Neural cell (in vitro differentiated cells): ENCODE measurements at regions not wholly inside any gene's neighbourhood (a gene's known extent, or its start where the extent isn't known, plus 50 kb on each side); places are given as distances from the start of the nearest gene placed in this dataset.

Source experiments
- H2AFZ ChIP-seq: fragments of 200-600, 300-800 bp; sonication (generic), shearing (Covaris generic); 2 replicates; pipeline ENCODE4 v1.6.0; 2014; ENCODE audit warnings: low read depth, mild to moderate bottlenecking, antibody characterized with exemption, low read length, moderate library complexity
- H3F3A ChIP-seq: fragments of 200-600 bp; shearing (Covaris generic); 2 replicates; pipeline ENCODE4 v1.6.1; 2016; ENCODE audit warnings: mild to moderate bottlenecking, moderate library complexity, mixed read lengths, antibody characterized with exemption, low read length; ENCODE audit not compliant: insufficient read depth, poor library complexity, severe bottlenecking
- H3K27ac ChIP-seq: fragments of 200-600, 300-800 bp; sonication (generic), shearing (Covaris generic); 2 replicates; pipeline ENCODE4 v1.5.1; 2014; ENCODE audit warnings: mild to moderate bottlenecking, low read length, moderate library complexity
- H3K27me3 ChIP-seq: fragments of 300-800, 200-600 bp; sonication (generic), shearing (Covaris generic); 2 replicates; pipeline ENCODE4 v1.6.0; 2014; ENCODE audit warnings: mild to moderate bottlenecking, low read depth, low read length, moderate library complexity; ENCODE audit not compliant: insufficient read depth
- H3K36me3 ChIP-seq: fragments of 300-800, 200-600 bp; sonication (generic), shearing (Covaris generic); 2 replicates; pipeline ENCODE4 v1.5.1; 2014; ENCODE audit warnings: mild to moderate bottlenecking, antibody characterized with exemption, low read length, moderate library complexity; ENCODE audit not compliant: insufficient read depth
- H3K4me2 ChIP-seq: fragments of 300-800, 200-600 bp; sonication (generic), shearing (Covaris generic); 2 replicates; pipeline ENCODE4 v1.6.0; 2014; ENCODE audit warnings: mild to moderate bottlenecking, low read length
- H3K4me3 ChIP-seq: fragments of 300-800, 200-600 bp; sonication (generic), shearing (Covaris generic); 2 replicates; pipeline ENCODE4 v1.5.1; 2014; ENCODE audit warnings: mild to moderate bottlenecking, low read length, moderate library complexity
- H3K79me2 ChIP-seq: fragments of 200-600 bp; shearing (Covaris generic); replicated peaks from 2 replicates; pipeline ENCODE4 v1.6.0; 2014; ENCODE audit warnings: mild to moderate bottlenecking, low read length, moderate library complexity; ENCODE audit not compliant: insufficient read depth
- H3K9ac ChIP-seq: fragments of 300-800, 200-600 bp; sonication (generic), shearing (Covaris generic); 2 replicates; pipeline ENCODE4 v1.6.1; 2016; ENCODE audit warnings: mild to moderate bottlenecking, low read length, mixed read lengths
- H3K9me2 ChIP-seq: fragments of 200-600 bp; shearing (Covaris generic); 2 replicates; pipeline ENCODE4 v1.6.1; 2016; ENCODE audit warnings: mild to moderate bottlenecking, low read length, mixed read lengths; ENCODE audit not compliant: insufficient read depth
- H3K9me3 ChIP-seq: fragments of 200-600, 300-800 bp; sonication (generic), shearing (Covaris generic); 2 replicates; pipeline ENCODE4 v1.6.1; 2016; ENCODE audit warnings: mild to moderate bottlenecking, mixed run types, low read length, moderate library complexity, mixed read lengths
- H4K20me1 ChIP-seq: fragments of 200-600 bp; shearing (Covaris generic); 2 replicates; pipeline ENCODE4 v1.6.1; 2016; ENCODE audit warnings: mild to moderate bottlenecking, mixed run types; ENCODE audit not compliant: insufficient read depth
- EP300 ChIP-seq: fragments of 450-650 bp; conservative IDR thresholded peaks from 2 replicates; pipeline ENCODE4 v1.6.1; 2014; ENCODE audit warnings: antibody characterized with exemption, mild to moderate bottlenecking, moderate library complexity; ENCODE audit not compliant: poor library complexity, severe bottlenecking
- EZH2 ChIP-seq: fragments of 200-600, 300-800 bp; shearing (Covaris generic), sonication (generic); IDR thresholded peaks from 2 replicates; pipeline ENCODE4 v1.6.1; 2014; ENCODE audit warnings: antibody characterized with exemption, low read length, borderline replicate concordance, mild to moderate bottlenecking; ENCODE audit not compliant: insufficient read depth, poor library complexity, severe bottlenecking
- POLR2AphosphoS5 ChIP-seq: IDR thresholded peaks from 2 replicates; pipeline ENCODE4 v1.6.1; 2012
- RAD21 ChIP-seq: fragments of 450-650 bp; conservative IDR thresholded peaks from 2 replicates; pipeline ENCODE4 v1.6.1; 2014; ENCODE audit warnings: antibody characterized with exemption, mild to moderate bottlenecking, moderate library complexity
- SMC3 ChIP-seq: fragments of 450-650 bp; conservative IDR thresholded peaks from 2 replicates; pipeline ENCODE4 v1.6.1; 2014; ENCODE audit warnings: antibody characterized with exemption, mild to moderate bottlenecking, moderate library complexity; ENCODE audit not compliant: poor library complexity
- TAF1 ChIP-seq: IDR thresholded peaks from 2 replicates; pipeline ENCODE4 v1.6.1; 2012; ENCODE audit warnings: low read depth
- TF ChIP-seq, protein P1 (sequence below): fragments of 450-650 bp; IDR thresholded peaks from 2 replicates; pipeline ENCODE4 v1.5.1; 2014; ENCODE audit warnings: antibody characterized with exemption, mild to moderate bottlenecking, moderate library complexity; ENCODE audit not compliant: poor library complexity, severe bottlenecking
- TF ChIP-seq, protein P2 (sequence below): IDR thresholded peaks from 2 replicates; pipeline ENCODE4 v1.6.1; 2012; ENCODE audit warnings: borderline replicate concordance

GRCh38 chr6:43970913-43971775, 156.1 kb downstream of the MRPL14 start:
- Histone ChIP-seq H3K4me3 (no peak overlapping the region), H3K4me2 (no peak overlapping the region), H3K79me2 (no peaks in the 10 kb centered on the region), H4K20me1 (no peaks in the 10 kb centered on the region), H3K36me3 (no peaks in the 10 kb centered on the region), H2AFZ (no peak overlapping the region), H3K9me2 (no peaks in the 10 kb centered on the region), H3K27me3 (no peaks in the 10 kb centered on the region), H3K27ac (no peak overlapping the region), H3K9ac (no peak overlapping the region), H3K9me3 (peaks cover 3% of the 10 kb centered on the region), H3F3A (no peaks in the 10 kb centered on the region)
- TF ChIP-seq RAD21 (no peak), EZH2 (no peak), TAF1 (no peak), SMC3 (no peak), EP300 (no peak), POLR2AphosphoS5 (no peak)
- TF ChIP-seq, protein P1, sequence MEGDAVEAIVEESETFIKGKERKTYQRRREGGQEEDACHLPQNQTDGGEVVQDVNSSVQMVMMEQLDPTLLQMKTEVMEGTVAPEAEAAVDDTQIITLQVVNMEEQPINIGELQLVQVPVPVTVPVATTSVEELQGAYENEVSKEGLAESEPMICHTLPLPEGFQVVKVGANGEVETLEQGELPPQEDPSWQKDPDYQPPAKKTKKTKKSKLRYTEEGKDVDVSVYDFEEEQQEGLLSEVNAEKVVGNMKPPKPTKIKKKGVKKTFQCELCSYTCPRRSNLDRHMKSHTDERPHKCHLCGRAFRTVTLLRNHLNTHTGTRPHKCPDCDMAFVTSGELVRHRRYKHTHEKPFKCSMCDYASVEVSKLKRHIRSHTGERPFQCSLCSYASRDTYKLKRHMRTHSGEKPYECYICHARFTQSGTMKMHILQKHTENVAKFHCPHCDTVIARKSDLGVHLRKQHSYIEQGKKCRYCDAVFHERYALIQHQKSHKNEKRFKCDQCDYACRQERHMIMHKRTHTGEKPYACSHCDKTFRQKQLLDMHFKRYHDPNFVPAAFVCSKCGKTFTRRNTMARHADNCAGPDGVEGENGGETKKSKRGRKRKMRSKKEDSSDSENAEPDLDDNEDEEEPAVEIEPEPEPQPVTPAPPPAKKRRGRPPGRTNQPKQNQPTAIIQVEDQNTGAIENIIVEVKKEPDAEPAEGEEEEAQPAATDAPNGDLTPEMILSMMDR: no peak
- TF ChIP-seq, protein P2, sequence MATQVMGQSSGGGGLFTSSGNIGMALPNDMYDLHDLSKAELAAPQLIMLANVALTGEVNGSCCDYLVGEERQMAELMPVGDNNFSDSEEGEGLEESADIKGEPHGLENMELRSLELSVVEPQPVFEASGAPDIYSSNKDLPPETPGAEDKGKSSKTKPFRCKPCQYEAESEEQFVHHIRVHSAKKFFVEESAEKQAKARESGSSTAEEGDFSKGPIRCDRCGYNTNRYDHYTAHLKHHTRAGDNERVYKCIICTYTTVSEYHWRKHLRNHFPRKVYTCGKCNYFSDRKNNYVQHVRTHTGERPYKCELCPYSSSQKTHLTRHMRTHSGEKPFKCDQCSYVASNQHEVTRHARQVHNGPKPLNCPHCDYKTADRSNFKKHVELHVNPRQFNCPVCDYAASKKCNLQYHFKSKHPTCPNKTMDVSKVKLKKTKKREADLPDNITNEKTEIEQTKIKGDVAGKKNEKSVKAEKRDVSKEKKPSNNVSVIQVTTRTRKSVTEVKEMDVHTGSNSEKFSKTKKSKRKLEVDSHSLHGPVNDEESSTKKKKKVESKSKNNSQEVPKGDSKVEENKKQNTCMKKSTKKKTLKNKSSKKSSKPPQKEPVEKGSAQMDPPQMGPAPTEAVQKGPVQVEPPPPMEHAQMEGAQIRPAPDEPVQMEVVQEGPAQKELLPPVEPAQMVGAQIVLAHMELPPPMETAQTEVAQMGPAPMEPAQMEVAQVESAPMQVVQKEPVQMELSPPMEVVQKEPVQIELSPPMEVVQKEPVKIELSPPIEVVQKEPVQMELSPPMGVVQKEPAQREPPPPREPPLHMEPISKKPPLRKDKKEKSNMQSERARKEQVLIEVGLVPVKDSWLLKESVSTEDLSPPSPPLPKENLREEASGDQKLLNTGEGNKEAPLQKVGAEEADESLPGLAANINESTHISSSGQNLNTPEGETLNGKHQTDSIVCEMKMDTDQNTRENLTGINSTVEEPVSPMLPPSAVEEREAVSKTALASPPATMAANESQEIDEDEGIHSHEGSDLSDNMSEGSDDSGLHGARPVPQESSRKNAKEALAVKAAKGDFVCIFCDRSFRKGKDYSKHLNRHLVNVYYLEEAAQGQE: no peak

DNA sequence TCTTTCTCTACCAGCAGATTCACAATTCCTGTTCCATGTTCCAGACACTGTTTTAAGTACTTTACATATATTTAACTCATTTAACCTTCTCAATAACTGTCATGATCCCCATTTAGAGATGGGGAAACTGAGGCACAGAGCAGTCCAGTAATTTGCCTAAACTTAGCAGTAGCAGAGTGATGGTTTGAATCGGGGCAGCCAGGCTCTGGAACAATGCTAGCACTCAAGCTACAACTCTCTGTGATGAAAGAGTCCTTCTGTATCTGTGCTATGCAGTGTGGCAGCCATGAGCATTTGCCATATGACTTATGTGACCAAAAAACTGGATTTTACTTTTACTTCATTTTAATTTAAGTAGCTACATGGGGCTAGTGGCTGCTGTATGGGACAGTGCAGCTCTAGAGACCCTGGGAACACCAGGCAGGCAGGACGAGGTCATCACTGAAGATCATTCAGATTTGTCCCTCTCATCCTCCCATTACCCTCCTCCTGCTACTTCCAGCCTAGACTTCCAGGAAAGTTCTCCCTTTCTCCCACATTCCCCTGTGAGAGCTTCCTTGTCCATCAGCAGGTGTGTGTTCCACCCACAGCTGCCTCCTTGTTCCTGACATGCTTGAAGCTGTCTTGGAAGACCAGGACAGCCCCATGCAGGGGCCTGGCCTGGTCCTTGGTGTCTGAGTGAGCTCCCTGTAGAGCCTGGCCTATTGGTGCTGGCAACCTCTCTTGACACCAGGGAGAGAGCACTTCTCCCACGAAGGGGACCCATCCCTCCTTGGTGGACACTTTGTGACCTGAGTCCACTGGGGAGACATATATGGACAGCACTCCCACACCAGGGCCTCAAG, 157.0 kb downstream of the MRPL14 start:
- no peaks in the 10 kb centered on the region for H3K36me3 ChIP-seq
- H3K4me3 ChIP-seq: no peak overlapping the region

More for the DNA sequence above, 157.0 kb downstream of the MRPL14 start:
- Histone ChIP-seq H3K27me3 (no peaks in the 10 kb centered on the region), H3F3A (no peaks in the 10 kb centered on the region), H3K4me2 (no peak overlapping the region), H2AFZ (no peak overlapping the region), H3K9ac (no peak overlapping the region), H4K20me1 (no peaks in the 10 kb centered on the region), H3K9me3 (no peaks in the 10 kb centered on the region), H3K27ac (no peak overlapping the region), H3K79me2 (no peaks in the 10 kb centered on the region), H3K9me2 (no peaks in the 10 kb centered on the region)
- no peak for TF ChIP-seq EZH2
